GM13976 (cell line): ENCODE measurements at regions not wholly inside any gene's neighbourhood (a gene's known extent, or its start where the extent isn't known, plus 50 kb on each side); places are given as distances from the start of the nearest gene placed in this dataset.
"Not testable (repeated sequence)": the region's sequence is repeated elsewhere in the genome, so short reads cannot be mapped to it uniquely, and the experiment has no call there.

ENCODE experiments used
- DNase-seq: peaks from one replicate; pipeline ENCODE4 v3.0.0; 2012; ENCODE audit warnings: low spot score
- CTCF ChIP-seq: IDR thresholded peaks from 2 replicates; pipeline ENCODE4 v1.5.1; 2012; ENCODE audit warnings: borderline replicate concordance, mild to moderate bottlenecking; ENCODE audit not compliant: insufficient read depth; ENCODE audit errors: extremely low read depth, missing control alignments, control extremely low read depth
- in situ Hi-C: fragments of 300-500 bp; cut with MboI; formaldehyde crosslinking; loops from one replicate; pipeline ENCODE4 v1.12.0; 2022; ENCODE audit warnings: low sequenced_read_pairs, mixed read lengths, inconsistent platforms; ENCODE audit not compliant: unreplicated experiment

GRCh38 chr1:58964880-58965279, 181.0 kb upstream of the JUN start:
- DNase-seq, result no peak
- no peak for TF ChIP-seq CTCF
- in situ Hi-C loops, result no loop called here

GRCh38 chr1:58966103-58966916, 182.5 kb upstream of the JUN start:
- in situ Hi-C loops, result no loop called here
- no peak for DNase-seq
- no peak for TF ChIP-seq CTCF

GRCh38 chr1:58966917-58967740, 183.3 kb upstream of the JUN start:
- in situ Hi-C loops, result no loop called here
- no peak for TF ChIP-seq CTCF
- no peak for DNase-seq

DNA sequence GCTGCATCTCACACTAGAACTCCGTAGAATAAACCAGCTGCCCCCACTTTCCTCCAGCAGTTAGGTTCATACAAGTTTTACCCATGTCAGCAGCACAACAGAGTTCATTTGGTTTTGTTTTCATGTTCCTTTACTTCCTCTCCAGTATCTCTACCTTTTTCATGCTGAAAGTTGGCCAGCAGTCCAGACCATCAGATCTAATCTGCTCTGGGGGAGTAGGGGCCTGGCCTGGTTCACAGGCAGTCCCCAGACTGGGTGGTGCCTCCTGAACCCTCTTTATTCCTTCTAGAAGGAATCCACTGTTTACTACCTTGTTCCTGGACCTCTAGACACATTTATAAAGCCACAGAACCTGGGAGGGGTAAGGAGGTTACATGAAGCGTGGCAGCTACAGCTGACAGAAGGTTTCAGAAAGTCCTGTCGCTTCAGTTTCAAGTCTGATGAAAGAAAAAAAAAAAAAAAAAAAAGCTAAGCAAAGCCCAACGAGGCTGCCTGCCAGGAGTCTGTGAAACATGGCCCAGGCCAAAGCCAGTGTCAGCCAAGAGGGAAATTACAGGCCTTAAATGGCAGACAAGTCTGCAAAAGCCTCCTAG, 184.6 kb upstream of the JUN start:
- peak; percentile 49 for DNase-seq
- no peak for TF ChIP-seq CTCF
- in situ Hi-C loops, result no loop called here

- in situ Hi-C loops, DNase-seq: not testable (repeated sequence)
Measured at GRCh38 chr1:58969176-58969575, 185.3 kb upstream of the JUN start.

- no peak for TF ChIP-seq CTCF
- in situ Hi-C loops, result no loop called here
- no peak for DNase-seq
Measured at GRCh38 chr1:58971629-58972140, 187.8 kb upstream of the JUN start.
